ENCODE measurements at regions not wholly inside any gene's neighbourhood (a gene's known extent, or its start where the extent isn't known, plus 50 kb on each side); places are given as distances from the start of the nearest gene placed in this dataset.

DNA sequence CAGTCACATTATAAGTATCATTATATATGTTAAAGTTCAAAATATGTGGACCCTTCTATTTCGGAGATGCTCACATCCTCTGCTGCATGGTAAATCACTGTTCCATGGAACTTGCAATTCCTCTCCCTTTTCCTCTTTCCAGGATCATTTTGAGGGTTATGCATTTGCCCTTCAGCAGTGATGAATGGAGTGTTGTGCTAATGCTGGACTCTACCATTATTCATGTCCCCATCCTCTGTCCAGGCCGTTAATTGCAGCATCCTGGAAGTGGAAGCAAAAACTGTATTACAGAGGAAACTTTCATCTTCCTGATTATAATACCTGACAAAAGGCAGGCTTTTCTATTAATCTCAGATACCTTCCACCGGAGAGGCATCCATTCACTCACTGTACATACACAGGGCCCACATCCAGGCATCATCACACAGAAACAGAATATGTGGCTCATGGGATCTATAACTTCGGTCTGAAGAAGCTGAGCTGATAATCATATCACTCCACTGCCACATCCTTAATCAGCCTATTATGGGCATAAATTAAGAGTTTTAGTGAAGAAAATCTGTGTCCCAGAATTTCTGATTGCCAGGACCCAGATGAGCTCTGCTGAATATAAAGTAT lies 65.0 kb upstream of the ACO1 start:
- no peak for DNase-seq (ENCODE audit: low spot score)

DNA sequence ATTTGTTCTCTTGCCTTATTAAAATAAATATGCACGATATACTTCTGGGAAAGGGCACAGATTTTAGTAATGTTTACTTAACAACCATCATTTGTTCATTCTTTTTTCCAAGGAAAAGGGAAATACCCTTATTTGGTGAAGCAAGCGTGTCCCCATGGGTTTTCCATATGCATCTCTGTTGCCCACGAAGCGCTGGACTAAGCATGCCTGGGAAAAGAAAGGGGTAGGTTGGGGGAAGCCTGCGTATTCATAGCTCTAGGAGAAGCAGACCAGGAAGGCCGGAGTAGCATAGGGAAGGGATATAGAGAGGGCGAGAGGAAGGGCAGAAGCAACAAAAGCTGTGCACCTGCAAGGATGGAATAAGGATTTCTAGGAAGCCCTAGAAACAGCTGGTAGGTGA lies 61.8 kb upstream of the ACO1 start:
- no peak for DNase-seq (ENCODE audit: low spot score)

DNA sequence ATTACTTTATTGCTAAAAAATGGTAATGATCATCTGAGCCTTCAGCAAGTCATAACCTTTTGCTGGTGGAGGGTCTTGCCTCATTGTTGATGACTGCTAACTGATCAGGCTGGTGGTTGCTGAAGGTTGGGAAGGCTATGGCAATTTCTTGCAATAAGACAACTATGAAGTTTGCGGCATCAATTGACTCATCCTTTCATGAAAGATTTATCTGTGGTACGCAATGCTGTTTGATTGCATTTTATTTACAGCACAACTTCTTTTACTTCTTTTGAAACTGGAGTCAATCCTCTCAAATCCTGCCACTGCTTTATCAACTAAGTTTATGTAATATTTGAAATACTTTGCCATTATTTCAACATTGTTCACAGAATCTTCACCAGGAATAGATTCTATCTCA lies 58.3 kb upstream of the ACO1 start:
- no peak for DNase-seq (ENCODE audit: low spot score)

DNA sequence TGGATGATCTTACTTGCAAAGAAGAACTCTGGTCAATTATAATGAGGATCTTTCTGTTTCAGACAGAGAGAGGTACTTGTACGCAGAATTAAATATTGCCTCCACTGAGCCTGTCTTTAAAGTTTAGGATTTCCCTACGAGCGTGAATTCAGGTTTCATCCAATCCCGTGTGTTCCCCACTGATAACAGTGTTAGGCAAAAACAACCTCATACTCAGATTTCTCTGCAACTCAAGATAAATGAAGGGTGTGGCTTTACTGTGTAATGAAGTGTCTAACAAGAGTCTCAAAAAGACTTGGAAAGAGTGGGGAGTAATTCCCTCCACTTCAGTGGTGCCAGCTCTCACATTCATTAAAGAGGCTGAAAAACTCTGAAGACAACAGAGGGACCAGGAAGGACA lies 53.2 kb upstream of the ACO1 start:
- DNase-seq (ENCODE audit: low spot score), result no peak

DNA sequence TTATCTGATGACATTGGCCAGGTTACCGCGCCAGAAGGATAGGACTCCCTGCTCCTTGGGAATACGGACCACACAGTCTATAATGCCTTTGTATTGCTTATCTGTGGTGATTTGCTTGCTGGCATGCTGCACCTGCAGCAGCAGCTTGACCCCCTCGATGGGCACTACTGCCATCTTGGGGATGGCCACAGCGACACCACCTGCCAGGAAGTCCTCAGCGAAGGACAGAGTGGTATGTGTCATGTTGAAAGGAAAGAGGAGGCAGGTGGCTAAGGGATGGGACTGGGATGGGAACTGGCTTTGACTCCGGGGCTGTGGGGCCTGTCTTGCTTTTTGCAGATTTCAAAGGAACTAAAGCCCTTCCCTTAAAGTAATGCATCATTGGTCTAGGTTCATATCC lies 50.3 kb upstream of the ACO1 start:
- DNase-seq (ENCODE audit: low spot score), result no peak

Data from AG08395 (cell line).